ENCODE measurements at regions not wholly inside any gene's neighbourhood (a gene's known extent, or its start where the extent isn't known, plus 50 kb on each side); places are given as distances from the start of the nearest gene placed in this dataset.

DNA sequence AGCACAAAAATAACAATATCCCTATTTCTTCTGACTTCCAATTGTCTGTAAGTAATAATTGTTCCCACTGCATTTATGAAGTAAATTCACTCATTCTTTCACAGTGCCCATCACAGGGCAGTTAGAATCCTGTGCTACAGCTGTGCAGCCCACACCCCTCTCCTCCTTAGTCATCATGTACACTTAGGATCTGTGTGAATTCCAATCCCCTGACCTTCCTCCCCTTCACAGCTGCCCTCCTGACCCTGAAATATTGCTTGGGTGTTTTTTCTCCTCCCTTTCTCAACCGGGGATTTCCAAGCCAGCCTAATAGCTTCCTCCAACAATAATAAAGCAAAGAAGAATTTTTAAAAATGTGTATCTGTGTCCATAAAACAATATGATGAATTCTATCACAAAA lies 91.5 kb upstream of the BEND6 start:
- no peak for DNase-seq (ENCODE audit: low spot score)

DNA sequence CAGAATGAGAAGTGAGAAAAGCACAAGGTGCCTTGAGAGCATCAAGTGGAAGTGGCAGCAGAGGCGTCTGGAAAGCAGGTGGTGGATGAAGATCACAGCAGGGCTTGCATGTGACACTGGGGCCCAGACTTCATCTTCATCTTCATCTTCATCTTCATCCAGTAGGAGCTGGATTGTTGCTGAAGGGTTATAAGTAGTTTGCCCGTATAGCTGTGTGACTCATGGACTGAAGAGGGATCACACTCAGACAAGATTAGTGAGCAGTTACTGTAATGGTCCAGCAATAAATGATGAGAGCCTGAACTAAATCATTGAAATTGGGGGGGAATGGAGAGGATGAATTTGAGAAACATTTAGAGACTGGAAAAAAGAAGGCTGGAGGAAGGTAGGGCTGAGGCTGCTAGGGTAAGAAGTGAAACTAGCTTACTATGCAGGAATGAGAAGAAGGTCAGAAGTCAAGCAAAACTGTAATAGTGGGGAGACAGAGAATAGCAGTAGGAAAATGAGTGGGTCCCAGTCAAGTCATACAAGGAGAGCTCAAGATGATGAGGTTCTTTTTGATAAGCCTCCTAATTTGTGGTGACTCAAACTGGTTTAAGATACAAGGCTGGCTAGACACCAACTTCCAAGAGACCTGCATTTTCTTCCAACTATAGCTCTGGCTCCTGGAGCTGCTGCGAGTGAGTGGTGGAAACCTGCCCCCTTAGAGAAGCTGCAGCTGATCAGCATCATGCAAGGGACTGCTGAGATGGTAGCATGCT lies 92.3 kb upstream of the BEND6 start:
- DNase-seq (ENCODE audit: low spot score) = no peak

DNA sequence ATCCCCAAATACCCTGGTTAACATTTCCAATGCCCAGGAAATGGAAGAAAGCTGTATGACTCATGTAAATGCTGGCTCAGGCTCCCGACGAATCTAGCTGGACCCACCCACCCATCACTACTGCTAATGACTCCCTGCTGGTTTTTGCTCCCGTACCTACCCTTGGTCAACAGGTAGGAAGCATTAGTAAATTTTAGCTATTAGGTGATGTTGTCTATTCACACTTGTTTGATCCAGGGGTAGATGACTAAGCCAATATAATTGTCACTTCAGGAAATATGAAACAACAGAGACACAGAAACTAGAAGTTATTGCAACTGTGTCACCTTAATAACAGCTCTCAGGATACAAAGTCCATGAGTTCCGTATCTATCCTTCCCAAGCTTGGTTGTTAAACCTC lies 94.4 kb upstream of the BEND6 start:
- no peak for DNase-seq (ENCODE audit: low spot score)

- no peak for DNase-seq (ENCODE audit: low spot score)
Measured at GRCh38 chr6:56856036-56856580, 98.8 kb upstream of the BEND6 start.

DNA sequence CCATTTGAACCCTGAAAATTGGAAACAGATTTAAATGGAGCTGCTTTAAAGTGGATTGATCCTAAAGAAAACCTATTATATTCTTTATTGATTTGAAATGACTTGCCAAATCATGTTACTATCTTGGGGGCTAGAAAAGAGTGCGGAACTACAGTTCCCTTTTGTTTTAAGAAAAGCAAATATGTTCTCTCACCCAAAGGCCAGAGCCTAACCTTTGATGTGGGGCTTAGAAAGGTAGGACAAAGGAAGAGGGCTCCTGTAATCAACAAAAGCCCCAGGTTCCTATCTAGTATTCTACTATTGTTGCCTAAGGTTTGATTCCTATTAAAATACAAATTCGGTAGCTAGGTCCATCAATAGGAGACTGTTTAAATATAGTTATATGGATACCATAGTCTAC lies 100.8 kb upstream of the BEND6 start:
- DNase-seq (ENCODE audit: low spot score) = no peak

GRCh38 chr6:56853541-56853940 lies 101.4 kb upstream of the BEND6 start:
- DNase-seq (ENCODE audit: low spot score) = no peak

GRCh38 chr6:56852260-56853010 lies 102.5 kb upstream of the BEND6 start:
- no peak for DNase-seq (ENCODE audit: low spot score)

DNA sequence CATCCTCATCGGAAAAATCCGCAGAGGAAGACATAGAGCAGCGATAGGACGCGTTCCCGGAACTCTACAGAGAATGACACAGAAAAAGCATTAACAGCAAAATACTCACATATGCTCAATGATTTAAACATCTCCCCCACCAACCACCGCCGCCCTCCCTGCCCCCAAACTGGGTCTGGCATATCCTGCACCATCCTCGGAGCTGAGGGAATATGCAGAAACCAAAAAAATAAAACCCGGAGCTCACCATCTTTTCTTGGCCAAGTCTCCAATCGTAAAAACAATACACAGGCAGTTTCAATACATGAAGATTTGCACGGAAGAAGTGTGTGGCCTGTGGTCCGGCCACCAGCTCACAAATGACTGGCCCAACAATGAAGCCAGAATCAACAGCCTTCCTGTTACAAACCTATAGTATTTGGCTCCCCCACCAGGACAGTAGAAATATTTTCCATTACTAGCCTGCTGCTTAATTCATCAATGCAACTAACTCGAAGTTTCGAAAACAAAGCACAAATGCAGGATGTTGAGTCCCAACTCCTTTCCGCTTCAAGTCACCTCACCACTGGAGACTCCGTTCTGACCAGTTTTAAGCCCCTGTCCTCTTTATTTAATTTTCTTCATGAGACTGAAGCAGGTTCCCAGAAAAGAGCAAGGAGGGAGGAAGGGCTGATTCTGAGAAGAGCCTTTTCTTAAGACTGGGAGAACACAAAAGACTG lies 103.2 kb upstream of the BEND6 start:
- peak; percentile 40 for DNase-seq (ENCODE audit: low spot score)

DNA sequence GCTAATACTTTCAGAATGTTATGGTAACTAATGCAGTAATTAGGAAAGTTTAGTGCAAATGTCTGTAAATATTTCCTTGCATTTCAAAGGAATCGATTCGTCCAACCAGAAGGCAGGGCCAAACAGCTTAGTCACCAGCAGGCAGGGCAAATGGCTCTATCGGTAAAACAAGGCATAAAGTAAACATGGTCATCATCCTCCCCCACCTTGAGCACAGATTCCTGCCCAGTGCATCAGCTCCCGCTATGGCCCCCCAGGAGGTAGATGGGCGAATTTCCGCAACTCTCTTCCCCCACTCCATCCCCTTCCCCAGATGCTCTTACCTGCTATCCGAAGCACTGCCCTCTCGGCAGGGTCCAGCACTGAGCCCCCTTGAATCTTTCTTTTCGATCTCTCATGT lies 103.8 kb upstream of the BEND6 start:
- DNase-seq (ENCODE audit: low spot score) = no peak

- no peak for DNase-seq (ENCODE audit: low spot score)
Measured at GRCh38 chr6:56850626-56851025, 104.3 kb upstream of the BEND6 start.

GRCh38 chr6:56849896-56850295 lies 105.0 kb upstream of the BEND6 start:
- no peak for DNase-seq (ENCODE audit: low spot score)

GRCh38 chr6:56848105-56848504 lies 106.8 kb upstream of the BEND6 start:
- no peak for DNase-seq (ENCODE audit: low spot score)

DNA sequence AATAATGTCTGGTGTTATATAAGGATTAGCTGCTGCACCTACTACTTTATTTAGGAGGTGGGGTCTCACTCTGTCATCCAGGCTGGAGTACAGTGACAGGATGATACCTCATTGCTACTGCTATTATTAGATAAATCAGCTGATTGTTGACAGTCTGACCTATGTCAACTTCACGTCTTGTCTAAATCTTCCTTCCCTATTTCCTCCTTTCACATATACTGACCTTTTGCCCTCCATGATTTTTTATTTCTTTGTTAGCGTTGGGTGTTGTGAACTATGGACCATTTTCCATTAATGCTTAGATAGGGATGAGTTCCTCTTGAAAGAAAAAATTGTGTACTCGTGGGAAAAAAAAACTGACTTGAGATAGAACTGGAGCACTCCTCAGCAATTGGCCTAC lies 109.9 kb upstream of the BEND6 start:
- no peak for DNase-seq (ENCODE audit: low spot score)

DNA sequence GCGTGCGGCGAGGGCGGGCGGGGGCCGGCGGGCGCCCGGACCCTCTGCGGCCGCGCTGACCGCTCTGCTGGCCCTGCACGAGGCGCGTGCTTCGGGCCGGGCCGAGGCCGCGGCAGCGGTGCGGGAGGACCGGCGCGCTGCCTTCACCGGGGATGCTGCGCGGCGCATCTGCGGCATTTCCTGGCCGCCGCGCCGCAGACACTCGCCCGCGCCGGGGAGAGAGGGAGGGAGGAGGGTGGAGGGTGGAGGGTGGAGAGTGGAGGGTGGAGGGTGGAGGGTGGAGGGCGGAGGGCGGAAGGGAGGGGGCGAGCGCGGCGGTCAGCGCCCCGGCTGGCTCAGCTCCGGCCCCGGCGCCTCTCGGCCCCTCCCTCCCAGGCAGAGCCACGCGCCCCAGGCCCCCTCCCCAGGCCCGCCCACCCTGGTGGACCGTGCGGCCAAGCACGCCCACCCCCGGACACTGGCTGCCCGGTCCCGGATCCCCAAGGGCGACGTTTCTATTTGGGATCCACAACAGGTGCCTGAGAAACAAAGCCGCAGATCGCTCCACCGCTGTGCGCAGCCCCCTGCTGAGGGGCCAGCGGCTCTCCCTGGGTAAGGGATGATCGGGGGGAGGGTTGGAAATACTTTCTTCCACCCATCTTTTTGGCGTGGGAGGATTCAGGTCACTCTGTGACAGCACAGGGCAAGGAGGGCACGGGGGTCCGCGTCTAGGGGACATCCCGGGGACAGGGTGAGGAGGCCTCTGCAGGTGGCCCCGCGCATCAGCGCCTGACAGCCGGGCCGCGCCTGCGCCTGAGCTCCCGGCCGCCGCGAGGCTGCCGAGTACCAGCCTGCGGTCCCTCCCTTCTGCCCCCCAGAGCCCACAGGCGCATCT lies 111.2 kb upstream of the BEND6 start:
- DNase-seq (ENCODE audit: low spot score) = peak; percentile 53

DNA sequence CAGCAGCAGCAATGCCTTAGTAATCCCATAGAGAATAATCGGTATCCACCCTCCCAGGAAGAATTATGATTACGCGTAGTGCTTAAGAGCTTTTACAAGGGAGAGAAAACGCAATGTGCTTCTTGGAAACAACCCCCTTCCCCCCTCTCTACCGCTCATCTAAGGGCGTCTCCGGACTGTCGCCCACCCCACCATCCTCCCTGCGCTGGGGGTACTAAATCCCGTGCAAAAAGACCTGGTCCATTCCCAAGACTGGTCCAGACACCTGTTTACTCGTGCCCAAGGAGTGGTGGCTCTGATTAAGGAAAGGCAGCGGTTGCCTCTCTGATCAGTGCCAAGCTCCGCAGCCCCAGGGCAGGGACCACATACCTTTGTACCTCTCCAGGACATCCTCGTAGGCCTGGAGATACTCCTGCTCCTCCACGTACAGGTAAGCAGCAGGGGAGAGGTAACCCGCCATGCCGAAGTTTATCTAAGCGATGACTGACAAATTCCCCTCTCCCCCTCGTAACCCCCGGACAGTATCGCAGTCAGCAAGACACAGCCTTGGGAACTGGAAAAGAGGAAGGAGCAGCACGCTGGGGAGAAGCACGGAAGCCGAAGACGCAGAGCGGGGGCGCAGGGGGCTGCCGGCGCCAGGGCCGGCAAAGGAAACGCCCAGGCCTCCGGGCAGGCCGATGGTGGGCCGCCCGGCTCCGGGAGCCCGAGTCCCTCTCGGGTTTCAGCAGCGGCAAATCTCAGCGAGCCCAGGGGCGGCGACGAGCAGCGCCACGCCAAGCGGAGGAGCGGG lies 112.0 kb upstream of the BEND6 start:
- no peak for DNase-seq (ENCODE audit: low spot score)

GRCh38 chr6:56841751-56842150 lies 113.2 kb upstream of the BEND6 start:
- DNase-seq (ENCODE audit: low spot score) = no peak

- no peak for DNase-seq (ENCODE audit: low spot score)
Measured at GRCh38 chr6:56841381-56841749, 113.5 kb upstream of the BEND6 start.

DNA sequence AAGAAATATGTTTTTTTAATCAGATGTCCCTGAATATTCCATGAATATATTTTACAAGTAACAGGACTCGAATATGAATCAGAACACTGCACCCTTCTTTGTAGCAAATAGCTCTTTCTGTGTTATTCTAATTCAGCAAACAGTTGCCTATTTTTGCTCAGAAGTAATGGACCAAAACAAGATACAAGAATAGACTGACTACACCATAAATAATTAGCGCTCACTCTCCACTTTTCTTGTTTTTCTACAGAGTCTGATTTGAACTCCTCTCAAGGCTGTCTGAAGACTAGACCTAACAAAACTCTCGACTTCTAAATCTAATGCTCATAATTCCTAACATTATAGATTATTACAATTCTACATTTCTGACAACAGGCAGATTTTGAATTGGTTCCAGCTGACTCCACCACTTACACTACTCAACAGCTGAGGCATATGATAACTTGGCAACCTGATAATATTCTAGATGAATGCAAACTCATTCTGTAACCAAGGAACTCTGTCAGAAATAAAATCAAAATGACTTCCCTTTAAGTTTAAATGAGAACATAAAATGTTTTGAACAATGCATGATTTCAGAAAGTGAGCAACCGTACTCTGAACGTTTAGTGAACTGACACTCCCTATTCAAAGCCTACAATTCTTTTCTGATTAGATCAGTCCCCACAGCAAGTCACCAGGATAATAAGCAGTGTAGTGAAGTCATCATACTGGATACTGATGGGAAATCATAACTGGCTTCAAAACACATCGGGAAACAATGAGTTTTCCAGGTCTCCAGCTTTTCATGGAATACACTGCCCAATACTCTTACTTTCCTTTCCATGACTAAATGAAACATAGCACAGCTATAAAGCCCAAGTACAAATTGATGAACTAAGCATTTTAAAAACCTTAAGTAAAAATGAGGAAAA lies 114.2 kb upstream of the BEND6 start:
- no peak for DNase-seq (ENCODE audit: low spot score)

DNA sequence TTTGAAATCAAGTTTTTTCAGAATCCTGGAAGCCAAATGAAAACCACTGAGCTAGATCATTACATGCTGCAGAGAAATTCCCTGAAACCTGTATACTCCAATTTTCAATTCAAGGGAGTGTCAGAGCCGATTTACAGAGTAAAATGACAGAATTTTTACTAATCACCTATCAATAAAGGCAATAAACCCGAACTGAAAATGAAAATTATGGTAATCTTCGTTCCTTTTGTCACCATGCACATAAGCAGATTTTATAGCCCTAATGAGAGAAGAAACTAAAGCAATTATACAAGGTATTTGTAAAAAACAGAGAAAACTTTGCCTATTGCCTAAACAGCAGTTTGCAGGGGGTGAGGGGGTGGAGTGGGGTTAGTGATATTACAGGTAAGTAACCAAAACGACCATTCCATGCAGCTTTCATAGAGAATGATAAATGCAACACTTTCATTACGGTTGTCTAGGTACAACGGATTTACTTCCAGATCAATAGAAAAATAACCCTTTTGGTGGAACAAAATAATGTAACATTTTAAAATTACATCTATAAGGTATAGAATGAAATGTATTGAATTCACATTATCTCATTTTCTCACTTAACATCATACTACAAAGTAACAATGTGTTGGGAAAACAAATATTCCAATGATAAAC lies 115.2 kb upstream of the BEND6 start:
- DNase-seq (ENCODE audit: low spot score) = no peak
